Fibroblast of pulmonary artery (primary cell): ENCODE measurements at regions not wholly inside any gene's neighbourhood (a gene's known extent, or its start where the extent isn't known, plus 50 kb on each side); places are given as distances from the start of the nearest gene placed in this dataset.

Source experiments
- DNase-seq: peaks from one replicate; pipeline ENCODE4 v3.0.0-alpha.2; 2010; ENCODE audit warnings: low read depth
- H3K4me3 ChIP-seq: replicated peaks from 2 replicates; pipeline ENCODE4 v1.5.1; 2011; ENCODE audit warnings: low read depth, mild to moderate bottlenecking, control low read depth, low read length, moderate library complexity
- CTCF ChIP-seq: IDR thresholded peaks from 2 replicates; pipeline ENCODE4 v1.5.1; 2011; ENCODE audit warnings: mild to moderate bottlenecking, control low read depth, low read length, inconsistent platforms; ENCODE audit errors: missing control alignments

GRCh38 chr9:100756217-100756616, 178.3 kb downstream of the CAVIN4 start:
- no peak overlapping the region for H3K4me3 ChIP-seq
- TF ChIP-seq CTCF: no peak
- no peak for DNase-seq

GRCh38 chr9:100759215-100759614, 181.3 kb downstream of the CAVIN4 start:
- no peak for DNase-seq
- H3K4me3 ChIP-seq: no peak overlapping the region
- no peak for TF ChIP-seq CTCF

- no peak overlapping the region for H3K4me3 ChIP-seq
- DNase-seq: no peak
- TF ChIP-seq CTCF: no peak
These were observed 183.5 kb downstream of the CAVIN4 start for GRCh38 chr9:100761276-100761802.

GRCh38 chr9:100774326-100774725, 196.4 kb downstream of the CAVIN4 start:
- no peak for TF ChIP-seq CTCF
- no peak for DNase-seq
- H3K4me3 ChIP-seq: no peak overlapping the region

GRCh38 chr9:100774962-100775361, 197.1 kb downstream of the CAVIN4 start:
- no peak for DNase-seq
- TF ChIP-seq CTCF: no peak

GRCh38 chr9:100775912-100776311, 198.0 kb downstream of the CAVIN4 start:
- DNase-seq: no peak
- TF ChIP-seq CTCF: no peak
- no peak overlapping the region for H3K4me3 ChIP-seq

More at GRCh38 chr9:100774962-100775361, 197.1 kb downstream of the CAVIN4 start:
- H3K4me3 ChIP-seq: no peak overlapping the region

GRCh38 chr9:100784755-100785154, 206.9 kb downstream of the CAVIN4 start:
- TF ChIP-seq CTCF: no peak
- no peak for DNase-seq
- no peak overlapping the region for H3K4me3 ChIP-seq
